ENCODE measurements at regions not wholly inside any gene's neighbourhood (a gene's known extent, or its start where the extent isn't known, plus 50 kb on each side); places are given as distances from the start of the nearest gene placed in this dataset.
"Not testable (repeated sequence)": the region's sequence is repeated elsewhere in the genome, so short reads cannot be mapped to it uniquely, and the experiment has no call there.

DNA sequence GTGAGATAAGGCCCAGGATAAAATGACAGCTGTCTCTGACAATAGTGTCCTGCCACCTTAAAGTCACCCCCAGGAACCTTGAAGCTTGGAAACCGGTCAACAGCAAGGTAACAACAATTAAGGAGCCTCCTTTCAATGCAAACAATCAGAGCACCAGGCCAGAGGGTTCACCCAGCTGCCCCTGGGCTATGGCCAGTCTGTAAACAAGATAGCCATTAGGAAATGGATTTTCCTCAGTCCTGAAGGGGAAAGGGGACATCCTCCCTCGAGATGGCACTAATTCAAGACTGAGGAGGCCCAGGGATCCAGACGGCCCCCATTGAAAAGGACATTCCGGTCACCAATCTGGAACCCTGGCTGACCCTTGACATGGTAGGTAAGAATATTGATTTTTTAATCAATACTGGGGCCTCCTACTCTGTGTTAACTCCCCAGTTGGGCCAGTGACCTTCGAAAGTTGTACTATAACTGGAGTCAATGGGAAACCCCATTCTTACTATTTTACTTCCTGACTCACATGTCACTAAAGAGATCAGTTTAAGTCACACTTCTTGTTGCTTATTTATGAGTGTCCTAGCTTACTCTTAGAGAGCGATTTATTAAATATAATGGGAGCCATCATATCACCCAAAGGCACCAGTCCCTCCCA is 61.7 kb upstream of the CT45A1 start:
- no peak for DNase-seq (ENCODE audit: extremely low read depth, insufficient read length)

DNA sequence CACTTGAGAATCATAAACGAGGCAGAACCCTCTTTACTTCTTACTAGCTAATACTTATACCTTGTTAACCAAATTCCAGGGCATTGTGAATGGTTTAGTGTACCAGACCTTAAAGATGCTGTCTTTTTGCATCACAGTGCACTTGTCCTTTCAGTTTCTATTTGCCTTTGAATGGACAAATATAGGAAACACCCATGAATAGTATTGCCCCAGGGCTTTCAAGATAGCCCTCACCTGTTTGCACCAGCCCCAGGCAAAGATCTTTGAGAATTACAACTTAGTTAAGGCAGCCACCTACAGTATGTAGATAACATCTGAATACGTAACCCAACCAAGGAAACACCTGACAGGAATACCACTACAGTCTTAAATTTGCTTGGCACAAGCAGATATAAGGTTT is 60.8 kb upstream of the CT45A1 start:
- Histone ChIP-seq H3K36me3 (ENCODE audit: control insufficient read depth, insufficient read depth, low read length) (no peaks in the 10 kb centered on the region), H3K4me3 (replicated peaks; ENCODE audit: low read depth, low read length) (no peak overlapping the region), H3K27me3 (replicated peaks; ENCODE audit: control insufficient read depth, insufficient read depth, low read length) (no peaks in the 10 kb centered on the region)
- DNase-seq (ENCODE audit: extremely low read depth, insufficient read length), result no peak
- TF ChIP-seq, protein P1, sequence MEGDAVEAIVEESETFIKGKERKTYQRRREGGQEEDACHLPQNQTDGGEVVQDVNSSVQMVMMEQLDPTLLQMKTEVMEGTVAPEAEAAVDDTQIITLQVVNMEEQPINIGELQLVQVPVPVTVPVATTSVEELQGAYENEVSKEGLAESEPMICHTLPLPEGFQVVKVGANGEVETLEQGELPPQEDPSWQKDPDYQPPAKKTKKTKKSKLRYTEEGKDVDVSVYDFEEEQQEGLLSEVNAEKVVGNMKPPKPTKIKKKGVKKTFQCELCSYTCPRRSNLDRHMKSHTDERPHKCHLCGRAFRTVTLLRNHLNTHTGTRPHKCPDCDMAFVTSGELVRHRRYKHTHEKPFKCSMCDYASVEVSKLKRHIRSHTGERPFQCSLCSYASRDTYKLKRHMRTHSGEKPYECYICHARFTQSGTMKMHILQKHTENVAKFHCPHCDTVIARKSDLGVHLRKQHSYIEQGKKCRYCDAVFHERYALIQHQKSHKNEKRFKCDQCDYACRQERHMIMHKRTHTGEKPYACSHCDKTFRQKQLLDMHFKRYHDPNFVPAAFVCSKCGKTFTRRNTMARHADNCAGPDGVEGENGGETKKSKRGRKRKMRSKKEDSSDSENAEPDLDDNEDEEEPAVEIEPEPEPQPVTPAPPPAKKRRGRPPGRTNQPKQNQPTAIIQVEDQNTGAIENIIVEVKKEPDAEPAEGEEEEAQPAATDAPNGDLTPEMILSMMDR (IDR thresholded peaks at IDR 0.05; ENCODE audit: insufficient read depth, low read length, poor library complexity, severe bottlenecking), result no peak

More for the DNA sequence above, 61.7 kb upstream of the CT45A1 start:
- Histone ChIP-seq H3K36me3 (ENCODE audit: control insufficient read depth, insufficient read depth, low read length) (no peaks in the 10 kb centered on the region), H3K27me3 (replicated peaks; ENCODE audit: control insufficient read depth, insufficient read depth, low read length) (no peaks in the 10 kb centered on the region), H3K4me3 (replicated peaks; ENCODE audit: low read depth, low read length) (no peak overlapping the region)
- TF ChIP-seq, protein P1 (IDR thresholded peaks at IDR 0.05; ENCODE audit: insufficient read depth, low read length, poor library complexity, severe bottlenecking), result no peak

DNA sequence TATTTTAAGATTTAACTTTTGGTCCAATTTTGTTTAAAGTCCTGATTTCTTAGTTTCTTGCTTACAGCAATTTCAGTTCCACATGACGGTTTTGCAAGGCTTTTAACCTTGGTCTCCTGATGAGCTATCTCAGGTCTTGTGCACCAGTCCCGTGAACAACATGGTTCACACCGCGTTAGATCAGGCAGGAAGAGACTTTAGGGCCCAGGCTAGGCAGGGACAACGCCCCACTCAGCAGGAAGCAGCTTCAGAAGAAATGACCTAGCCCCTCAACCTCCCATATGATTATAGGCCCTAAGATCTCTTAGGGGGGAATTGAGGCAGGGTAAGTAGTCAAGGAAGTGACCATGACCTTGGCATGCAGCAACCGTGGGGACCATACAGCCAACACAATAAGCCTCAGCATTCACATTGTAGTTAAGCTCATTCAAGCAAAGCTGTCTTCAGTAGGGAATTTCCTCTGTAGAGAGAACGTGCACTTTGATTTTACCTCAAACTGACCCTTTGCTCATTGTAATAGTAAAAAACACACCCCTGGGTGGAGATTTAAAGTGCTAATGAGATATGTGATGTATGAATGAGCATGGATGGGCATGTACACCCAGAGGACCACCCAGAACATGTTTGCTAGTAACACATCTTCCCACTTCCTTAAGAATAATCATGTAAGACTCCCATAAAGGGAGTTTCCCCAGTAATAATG is 55.3 kb upstream of the CT45A1 start:
- H3K27me3 ChIP-seq (replicated peaks; ENCODE audit: control insufficient read depth, insufficient read depth, low read length); H3K4me3 ChIP-seq (replicated peaks; ENCODE audit: low read depth, low read length); H3K36me3 ChIP-seq (ENCODE audit: control insufficient read depth, insufficient read depth, low read length): not testable (repeated sequence)
- peak; percentile 49 for DNase-seq (ENCODE audit: extremely low read depth, insufficient read length)
